ENCODE measurements at regions not wholly inside any gene's neighbourhood (a gene's known extent, or its start where the extent isn't known, plus 50 kb on each side); places are given as distances from the start of the nearest gene placed in this dataset.

GRCh38 chr11:11056749-11057471 lies 199.1 kb upstream of the ZBED5 start:
- TF ChIP-seq TAF1 (IDR thresholded peaks at IDR 0.05; ENCODE audit: low read depth, low read length) (no peak), CTCF (IDR thresholded peaks at IDR 0.05; ENCODE audit: control extremely low read depth in 1 of 3, insufficient read depth in 1 of 3, low read depth in 1 of 3, low read length in 3 of 3) (no peak), NRF1 (IDR thresholded peaks at IDR 0.05; ENCODE audit: low read depth, low read length) (no peak), ZNF274 (IDR thresholded peaks at IDR 0.05; ENCODE audit: borderline replicate concordance, extremely low read depth, low read length) (no peak), JUND (IDR thresholded peaks at IDR 0.05; ENCODE audit: low read length) (no peak), POLR2AphosphoS5 (IDR thresholded peaks at IDR 0.05; ENCODE audit: low read depth, low read length) (no peak), EGR1 (IDR thresholded peaks at IDR 0.05; ENCODE audit: borderline replicate concordance, low read depth, low read length) (no peak), POLR2A (IDR thresholded peaks at IDR 0.05; ENCODE audit: control extremely low read depth in 1 of 2, low read depth in 2 of 2, low read length in 2 of 2) (no peak), GTF2F1 (IDR thresholded peaks at IDR 0.05; ENCODE audit: borderline replicate concordance, low read depth, low read length) (no peak), GABPA (IDR thresholded peaks at IDR 0.05; ENCODE audit: borderline replicate concordance, insufficient read depth, low read length) (no peak), MAX (IDR thresholded peaks at IDR 0.05) (no peak), RAD21 (IDR thresholded peaks at IDR 0.05 in 1 of 2, conservative IDR thresholded peaks at IDR 0.05 in 1 of 2; ENCODE audit: low read depth in 2 of 2, low read length in 2 of 2) (no peak), TCF12 (IDR thresholded peaks at IDR 0.05; ENCODE audit: low read depth, low read length) (no peak), USF2 (IDR thresholded peaks at IDR 0.05; ENCODE audit: low read length) (no peak)

Measured in H1 (cell line).